LoVo (cell line): ENCODE measurements at regions not wholly inside any gene's neighbourhood (a gene's known extent, or its start where the extent isn't known, plus 50 kb on each side); places are given as distances from the start of the nearest gene placed in this dataset.
"Not testable (repeated sequence)": the region's sequence is repeated elsewhere in the genome, so short reads cannot be mapped to it uniquely, and the experiment has no call there.

Source experiments
- DNase-seq: peaks from one replicate; pipeline ENCODE4 v3.0.0-alpha.2; 2016; ENCODE audit warnings: low spot score

GRCh38 chr4:19033816-19034733 lies 1012.5 kb upstream of the LCORL start:
- no peak for DNase-seq

GRCh38 chr4:19030536-19030935 lies 1009.0 kb upstream of the LCORL start:
- DNase-seq: no peak

- no peak for DNase-seq
These were observed 1008.5 kb upstream of the LCORL start for GRCh38 chr4:19030048-19030447.

- DNase-seq: no peak
These were observed 1004.7 kb upstream of the LCORL start for GRCh38 chr4:19026281-19026680.

GRCh38 chr4:19025031-19025430 lies 1003.5 kb upstream of the LCORL start:
- no peak for DNase-seq

GRCh38 chr4:19024047-19024446 lies 1002.5 kb upstream of the LCORL start:
- no peak for DNase-seq

- no peak for DNase-seq
These were observed 1000.1 kb upstream of the LCORL start for GRCh38 chr4:19021617-19022016.

GRCh38 chr4:19016550-19016949 lies 995.0 kb upstream of the LCORL start:
- DNase-seq: not testable (repeated sequence)

GRCh38 chr4:19014594-19014993 lies 993.0 kb upstream of the LCORL start:
- no peak for DNase-seq

GRCh38 chr4:19010761-19011160 lies 989.2 kb upstream of the LCORL start:
- no peak for DNase-seq

GRCh38 chr4:19009881-19010280 lies 988.3 kb upstream of the LCORL start:
- no peak for DNase-seq

GRCh38 chr4:19005211-19005610 lies 983.7 kb upstream of the LCORL start:
- no peak for DNase-seq

- DNase-seq: no peak
These were observed 980.6 kb upstream of the LCORL start for GRCh38 chr4:19002170-19002569.

- DNase-seq: no peak
These were observed 978.0 kb upstream of the LCORL start for GRCh38 chr4:18999595-18999994.

GRCh38 chr4:18981234-18981615 lies 959.7 kb upstream of the LCORL start:
- DNase-seq: no peak

GRCh38 chr4:18980516-18981233 lies 959.1 kb upstream of the LCORL start:
- no peak for DNase-seq

GRCh38 chr4:18976884-18977283 lies 955.3 kb upstream of the LCORL start:
- no peak for DNase-seq

GRCh38 chr4:18975916-18976808 lies 954.6 kb upstream of the LCORL start:
- no peak for DNase-seq

- no peak for DNase-seq
These were observed 951.7 kb upstream of the LCORL start for GRCh38 chr4:18973296-18973695.

GRCh38 chr4:18961879-18962278 lies 940.3 kb upstream of the LCORL start:
- DNase-seq: no peak

- DNase-seq: no peak
These were observed 939.7 kb upstream of the LCORL start for GRCh38 chr4:18961266-18961665.

GRCh38 chr4:18957716-18958115 lies 936.2 kb upstream of the LCORL start:
- no peak for DNase-seq
